K562 (cell line): ENCODE measurements at regions not wholly inside any gene's neighbourhood (a gene's known extent, or its start where the extent isn't known, plus 50 kb on each side); places are given as distances from the start of the nearest gene placed in this dataset.
A peak's percentile ranks its signal among the peaks of the same experiment; 100 is the strongest.

Experiments
- ATAC-seq: fragments of 200-7000 bp; cut with Tn5 transposase; 3 replicates; pipeline ENCODE4 v1.9.1; 2020; ENCODE audit warnings: moderate library complexity
- BruUV-seq: library from RNA; stranded (reverse); fragments of 400-500 nt; replicated peaks from 2 replicates; lab custom pipeline; 2021; lab: Mats Ljungman, UMichigan
- CTCF ChIA-PET: fragments of 300-600 bp; formaldehyde crosslinking; extraction: SDS; loops from one replicate; lab custom pipeline; 2021; ENCODE audit warnings: low intra/inter-chr PET ratio; lab: Yijun Ruan, JAX
- POLR2A ChIA-PET: fragments of 300-600, 350-650 bp; sonication (Branson Sonifier 250); formaldehyde crosslinking; extraction: SDS; loops from one replicate; lab custom pipeline; 2021; ENCODE audit warnings: antibody characterized with exemption, inconsistent platforms; lab: Yijun Ruan, JAX
- DNase-seq, 4 experiments: peaks; one replicate each; pipeline versions ENCODE4 v3.0.0 to v3.0.0-alpha.2; 2011 to 2018; ENCODE audit warnings: low spot score in 3 of 4, mixed read lengths in 3 of 4; ENCODE audit errors: extremely low read depth in 1 of 4
- FAIRE-seq: peaks from 2 replicates; lab custom pipeline; 2011; peaks lifted over from hg19 to GRCh38; lab: Jason Lieb, UNC
- H2AFZ ChIP-seq: 2 replicates; pipeline ENCODE4 v1.6.0; 2011; ENCODE audit warnings: low read depth, low read length, control low read depth, inconsistent platforms
- H3K27ac ChIP-seq: fragments of 200-600 bp; 3 replicates; pipeline ENCODE4 v1.8.0; 2011; ENCODE audit warnings: low read depth, mild to moderate bottlenecking, control low read depth, inconsistent platforms, low read length, moderate library complexity, mixed read lengths; ENCODE audit errors: extremely low read depth
- H3K27me3 ChIP-seq, 2 experiments: fragments of 300-600 bp in 1 of 2; 2 replicates in 1 of 2; 3 replicates in 1 of 2; pipeline versions ENCODE4 v1.6.0 to v1.8.0; 2011; ENCODE audit warnings: inconsistent platforms in 2 of 2, low read length in 2 of 2, mild to moderate bottlenecking in 1 of 2, mixed read lengths in 1 of 2, moderate library complexity in 1 of 2; ENCODE audit not compliant: control insufficient read depth in 2 of 2, insufficient read depth in 2 of 2
- H3K36me3 ChIP-seq: fragments of 300-600 bp; 3 replicates; pipeline ENCODE4 v1.8.0; 2011; ENCODE audit warnings: mild to moderate bottlenecking, low read length, inconsistent platforms; ENCODE audit not compliant: control insufficient read depth, insufficient read depth
- H3K4me1 ChIP-seq, 2 experiments: fragments of 200-600 bp in 1 of 2; replicated peaks in 1 of 2; 2 replicates in 1 of 2; 3 replicates in 1 of 2; pipeline versions ENCODE4 v1.5.1 to v1.8.0; 2011; ENCODE audit warnings: inconsistent platforms in 2 of 2, low read length in 2 of 2, mild to moderate bottlenecking in 1 of 2, mixed read lengths in 1 of 2, moderate library complexity in 1 of 2; ENCODE audit not compliant: control insufficient read depth in 2 of 2, insufficient read depth in 2 of 2
- H3K4me2 ChIP-seq: 2 replicates; pipeline ENCODE4 v1.6.1; 2011; ENCODE audit warnings: low read length, control low read depth, inconsistent platforms, mixed read lengths; ENCODE audit not compliant: insufficient read depth
- H3K4me3 ChIP-seq: fragments of 200-600 bp; sonication (generic), shearing (Covaris generic); 2 replicates; pipeline ENCODE4 v1.5.1; 2016; ENCODE audit warnings: control low read depth, inconsistent platforms
- H3K79me2 ChIP-seq: fragments of 200-600 bp; 3 replicates; pipeline ENCODE4 v1.8.0; 2011; ENCODE audit warnings: low read length, inconsistent platforms; ENCODE audit not compliant: control insufficient read depth, insufficient read depth
- H3K9ac ChIP-seq, 2 experiments: 2 replicates each; pipeline versions ENCODE4 v1.6.0 to v1.6.1; 2011; ENCODE audit warnings: low read depth in 2 of 2, low read length in 2 of 2, control low read depth in 1 of 2, inconsistent platforms in 1 of 2, mild to moderate bottlenecking in 1 of 2, mixed read lengths in 1 of 2; ENCODE audit not compliant: insufficient read depth in 1 of 2
- H3K9me1 ChIP-seq: one replicate; pipeline ENCODE4 v1.6.0; 2011; ENCODE audit warnings: inconsistent platforms, mild to moderate bottlenecking, low read length, moderate library complexity; ENCODE audit not compliant: control insufficient read depth, insufficient read depth
- H3K9me3 ChIP-seq: replicated peaks from 2 replicates; pipeline ENCODE4 v1.5.1; 2011; ENCODE audit warnings: low read depth, low read length, inconsistent platforms; ENCODE audit not compliant: control insufficient read depth, insufficient read depth
- H4K20me1 ChIP-seq: replicated peaks from 2 replicates; pipeline ENCODE4 v1.6.1; 2011; ENCODE audit warnings: low read length, inconsistent platforms, mixed read lengths; ENCODE audit not compliant: control insufficient read depth, insufficient read depth
- ATF3 ChIP-seq, 2 experiments: fragments of 450-650 bp in 1 of 2; sonication (generic) in 1 of 2; formaldehyde crosslinking in 1 of 2; IDR thresholded peaks in 1 of 2; conservative IDR thresholded peaks in 1 of 2; 2 replicates each; pipeline versions ENCODE4 v1.6.1 to v1.8.1; 2016 to 2023; ENCODE audit warnings: mild to moderate bottlenecking in 2 of 2, moderate library complexity in 2 of 2, inconsistent platforms in 1 of 2, missing genetic modification reagents in 1 of 2
- ELF4 ChIP-seq: fragments of 450-650 bp; formaldehyde crosslinking; IDR thresholded peaks from 2 replicates; pipeline ENCODE4 v1.4.0; 2022; ENCODE audit warnings: missing genetic modification characterization
- GMEB1 ChIP-seq: fragments of 250-450 bp; sonication (Bioruptor Pico); IDR thresholded peaks from 2 replicates; pipeline ENCODE4 v1.4.0; 2020; ENCODE audit warnings: mild to moderate bottlenecking
- HNRNPLL ChIP-seq: fragments of 200-400 bp; formaldehyde crosslinking; IDR thresholded peaks from 2 replicates; pipeline ENCODE4 v1.6.1; 2017; ENCODE audit warnings: low read length, low read depth, mild to moderate bottlenecking; ENCODE audit not compliant: poor library complexity, severe bottlenecking
- PREB ChIP-seq: sonication (generic); formaldehyde crosslinking; IDR thresholded peaks from 2 replicates; pipeline ENCODE4 v1.8.1; 2023; ENCODE audit warnings: mild to moderate bottlenecking, missing genetic modification reagents
- RFX1 ChIP-seq: fragments of 450-650 bp; IDR thresholded peaks from 2 replicates; pipeline ENCODE4 v1.6.1; 2016; ENCODE audit warnings: mild to moderate bottlenecking, moderate library complexity
- USF2 ChIP-seq: sonication (generic); formaldehyde crosslinking; IDR thresholded peaks from 2 replicates; pipeline ENCODE4 v1.5.0; 2020; ENCODE audit warnings: missing genetic modification reagents
- YBX1 ChIP-seq: fragments of 450-650 bp; IDR thresholded peaks from 2 replicates; pipeline ENCODE4 v1.7.1; 2016; ENCODE audit warnings: mild to moderate bottlenecking
- ZNF263 ChIP-seq: sonication (generic); formaldehyde crosslinking; IDR thresholded peaks from 2 replicates; pipeline ENCODE4 v1.8.0; 2022; ENCODE audit warnings: mild to moderate bottlenecking, missing genetic modification reagents, borderline replicate concordance
- ZNF75A ChIP-seq: fragments of 450-650 bp; formaldehyde crosslinking; IDR thresholded peaks from 2 replicates; pipeline ENCODE4 v1.4.0; 2020; ENCODE audit warnings: mild to moderate bottlenecking
- WGBS: fragments of 100-300 bp; shearing (Covaris generic); methylation state at CpG from one replicate; pipeline ENCODE4 v1.1.6; 2016; ENCODE audit warnings: low coverage, mixed read lengths; ENCODE audit not compliant: insufficient coverage; ENCODE audit errors: missing lambda C conversion rate; 5-methylcytosine and 5-hydroxymethylcytosine counted together
- in situ Hi-C: fragments of 300-500 bp; cut with MboI; formaldehyde crosslinking; loops from 4 replicates; pipeline ENCODE4 v1.15.0; 2018; ENCODE audit warnings: inconsistent platforms, mixed read lengths
- intact Hi-C: fragments of 100-400 bp; cut with micrococcal nuclease; formaldehyde crosslinking; loops from 2 replicates; pipeline ENCODE4 v1.14.2; 2022

GRCh38 chr11:130671801-130672700 lies 223.6 kb downstream of the ADAMTS15 start:
- H3K4me1 ChIP-seq, result no peaks in the 10 kb centered on the region
- no peaks in the 10 kb centered on the region for H3K9me1 ChIP-seq
- H2AFZ ChIP-seq, result no peak overlapping the region
- ChIA-PET POLR2A (no interaction called here), CTCF (no interaction called here)
- FAIRE-seq, result no peak
- no peak for DNase-seq
- H3K9ac ChIP-seq, result no peak overlapping the region
- WGBS, result 0% methylated on average over 14 of the region's 14 CpGs
- BruUV-seq, result no TSS peak
- no peaks in the 10 kb centered on the region for H3K9me3 ChIP-seq
- intact Hi-C loops (no loop called here), in situ Hi-C loops (no loop called here)
- H3K79me2 ChIP-seq, result no peaks in the 10 kb centered on the region
- no peak overlapping the region for H3K4me3 ChIP-seq
- no peak overlapping the region for H3K4me2 ChIP-seq
- no peaks in the 10 kb centered on the region for H3K36me3 ChIP-seq
- no peak overlapping the region for H3K27ac ChIP-seq
- no peak for ATAC-seq
- TF ChIP-seq RFX1 (peak; percentile 28; the same call in 1 of the 2 replicates), ELF4 (CRISPR knock-in tag) (no peak), HNRNPLL (no peak)
- H4K20me1 ChIP-seq, result no peaks in the 10 kb centered on the region
- H3K27me3 ChIP-seq, result no peaks in the 10 kb centered on the region

- intact Hi-C loops, result no loop called here
- no peak for FAIRE-seq
- TF ChIP-seq ZNF263 (no peak), YBX1 (no peak), ZNF75A (CRISPR knock-in tag) (no peak), USF2 (CRISPR knock-in tag) (no peak), GMEB1 (CRISPR knock-in tag) (no peak), PREB (no peak), ATF3 (IDR thresholded peaks at IDR 0.05) (no peak), ATF3 (CRISPR knock-in tag; conservative IDR thresholded peaks at IDR 0.05) (no peak)
Observed at GRCh38 chr11:130672911-130673310, 224.5 kb downstream of the ADAMTS15 start.

More at GRCh38 chr11:130672911-130673310, 224.5 kb downstream of the ADAMTS15 start:
- H3K36me3 ChIP-seq, result no peaks in the 10 kb centered on the region
- no peak overlapping the region for H3K9ac ChIP-seq
- H3K4me3 ChIP-seq, result no peak overlapping the region
- POLR2A ChIA-PET, result no interaction called here
- no peaks in the 10 kb centered on the region for H3K9me3 ChIP-seq
- no peaks in the 10 kb centered on the region for H3K9me1 ChIP-seq
- BruUV-seq, result no TSS peak
- no peak overlapping the region for H3K27ac ChIP-seq
- in situ Hi-C loops, result no loop called here
- CTCF ChIA-PET, result no interaction called here
- no peaks in the 10 kb centered on the region for H3K79me2 ChIP-seq
- DNase-seq, result no peak
- no peak for ATAC-seq
- no peaks in the 10 kb centered on the region for H4K20me1 ChIP-seq
- no peak overlapping the region for H3K4me2 ChIP-seq
- WGBS, result 0% methylated on average over 5 of the region's 5 CpGs
- no peaks in the 10 kb centered on the region for H3K4me1 ChIP-seq
- H2AFZ ChIP-seq, result no peak overlapping the region
- no peaks in the 10 kb centered on the region for H3K27me3 ChIP-seq
